HG03378 (cell line): ENCODE measurements at regions not wholly inside any gene's neighbourhood (a gene's known extent, or its start where the extent isn't known, plus 50 kb on each side); places are given as distances from the start of the nearest gene placed in this dataset.
A peak's percentile ranks its signal among the peaks of the same experiment; 100 is the strongest.
"Not testable (repeated sequence)": the region's sequence is repeated elsewhere in the genome, so short reads cannot be mapped to it uniquely, and the experiment has no call there.

Experiments
- ATAC-seq: cut with Tn5 transposase; IDR thresholded peaks from one replicate; pipeline ENCODE4 v1.9.1; 2021; ENCODE audit warnings: mild to moderate bottlenecking, moderate library complexity; ENCODE audit not compliant: unreplicated experiment

DNA sequence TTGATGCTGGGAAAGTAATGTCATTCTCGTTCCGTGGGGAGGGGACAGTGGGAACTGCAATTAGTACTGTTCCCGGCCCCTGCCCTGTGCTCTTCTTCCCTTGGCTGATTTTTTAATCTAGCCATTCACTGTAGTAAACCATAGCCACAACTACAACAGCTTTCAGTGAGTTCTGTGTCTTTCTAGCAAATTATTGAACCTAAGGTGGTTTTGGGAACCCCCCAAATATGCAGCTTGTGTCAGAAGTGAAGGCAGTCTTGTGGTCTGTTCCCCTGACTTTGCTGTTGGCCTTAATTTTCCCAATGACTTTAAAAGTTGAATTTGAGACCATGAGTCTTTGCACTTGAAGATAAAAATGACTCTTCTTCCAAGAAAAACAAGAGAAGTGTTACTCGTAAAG lies 114.3 kb upstream of the ETV6 start:
- ATAC-seq, result no peak

DNA sequence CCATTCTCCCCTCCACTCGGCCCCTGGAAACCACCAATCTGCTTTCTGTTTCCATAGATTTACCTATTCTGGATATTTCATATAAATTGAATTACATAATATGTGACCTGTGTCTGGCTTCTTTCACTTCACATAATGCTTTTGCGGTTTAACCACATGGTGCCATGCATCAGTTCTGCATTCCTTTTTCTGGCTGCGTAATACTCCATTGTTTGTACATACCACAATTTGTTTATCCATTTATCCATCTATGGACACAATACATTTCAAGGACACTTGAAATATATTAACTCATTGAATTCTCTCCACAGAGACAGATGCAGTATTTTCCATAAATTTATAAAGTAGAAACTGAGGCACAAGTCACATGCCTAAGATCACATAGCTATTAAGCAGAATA lies 110.3 kb upstream of the ETV6 start:
- no peak for ATAC-seq

DNA sequence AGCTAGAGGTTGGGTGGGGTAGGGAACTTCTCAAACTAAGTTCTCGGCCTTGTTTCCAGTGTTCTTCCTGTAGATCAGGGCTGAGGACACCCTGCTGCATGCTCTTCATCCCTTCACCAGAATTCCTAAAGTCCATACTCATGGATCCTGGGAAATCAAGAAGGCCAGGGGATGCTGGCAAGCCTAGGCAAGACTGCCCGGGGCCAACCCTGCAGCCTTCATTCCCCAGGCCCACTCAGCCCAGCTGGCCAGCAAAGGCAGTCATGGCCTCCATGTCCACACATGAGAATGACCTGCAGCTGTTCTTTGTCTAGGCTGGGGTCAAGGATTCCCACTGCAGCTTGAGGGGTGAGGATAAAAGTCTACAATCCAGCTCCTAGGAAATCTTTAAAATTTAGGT lies 109.3 kb upstream of the ETV6 start:
- no peak for ATAC-seq

DNA sequence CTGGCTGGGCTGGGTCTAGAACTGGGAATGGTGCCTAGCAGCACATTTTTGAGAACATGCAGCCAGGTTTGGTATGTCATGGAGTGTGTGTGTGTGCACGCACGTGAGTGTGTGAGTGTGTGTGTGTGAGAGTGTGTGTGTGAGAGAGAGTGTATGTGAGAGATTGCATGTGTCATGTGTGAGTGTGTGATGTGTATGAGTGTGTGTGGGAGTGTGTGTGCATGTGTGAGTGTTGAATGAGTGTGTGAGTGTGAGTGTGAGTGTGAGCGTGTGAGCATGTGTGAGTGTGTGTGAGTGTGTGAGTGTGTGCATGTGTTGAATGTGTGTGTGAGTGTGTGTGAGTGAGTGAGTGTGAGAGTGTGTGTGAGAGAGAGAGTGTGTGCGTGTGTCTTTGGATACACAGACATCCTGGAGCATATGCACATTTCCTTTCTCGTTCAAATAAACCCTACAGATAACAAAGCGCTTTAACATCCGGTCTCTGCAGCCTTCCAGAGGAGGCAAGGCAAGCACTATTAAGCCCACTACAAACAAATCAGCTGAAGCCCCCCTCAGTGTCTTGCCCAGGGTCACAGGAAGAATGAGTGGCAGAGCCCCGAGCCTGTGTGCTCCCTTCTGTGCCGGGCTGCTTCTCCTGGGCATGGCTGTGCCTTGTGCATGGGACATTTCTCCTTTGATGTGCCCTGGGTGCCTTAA lies 108.7 kb upstream of the ETV6 start:
- no peak for ATAC-seq

DNA sequence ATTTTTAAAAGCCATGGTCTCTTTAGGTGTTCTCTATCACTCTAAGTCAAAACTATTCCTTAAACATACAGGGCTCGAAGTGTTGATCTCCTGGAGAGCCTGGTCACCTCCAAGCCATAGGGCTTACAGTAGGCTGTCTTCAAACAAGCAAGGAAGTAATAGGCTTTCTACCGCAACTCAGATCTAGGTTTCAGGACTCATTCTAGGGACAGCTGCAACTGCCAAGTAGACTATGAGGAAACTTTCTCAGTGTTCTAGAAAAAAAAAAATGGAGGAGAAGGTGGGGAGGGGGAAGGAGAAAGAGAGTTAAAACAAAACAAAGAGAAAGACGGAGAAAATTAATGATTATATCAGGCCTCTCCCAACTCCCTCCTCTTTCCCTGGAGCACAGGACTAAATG lies 106.9 kb upstream of the ETV6 start:
- no peak for ATAC-seq

DNA sequence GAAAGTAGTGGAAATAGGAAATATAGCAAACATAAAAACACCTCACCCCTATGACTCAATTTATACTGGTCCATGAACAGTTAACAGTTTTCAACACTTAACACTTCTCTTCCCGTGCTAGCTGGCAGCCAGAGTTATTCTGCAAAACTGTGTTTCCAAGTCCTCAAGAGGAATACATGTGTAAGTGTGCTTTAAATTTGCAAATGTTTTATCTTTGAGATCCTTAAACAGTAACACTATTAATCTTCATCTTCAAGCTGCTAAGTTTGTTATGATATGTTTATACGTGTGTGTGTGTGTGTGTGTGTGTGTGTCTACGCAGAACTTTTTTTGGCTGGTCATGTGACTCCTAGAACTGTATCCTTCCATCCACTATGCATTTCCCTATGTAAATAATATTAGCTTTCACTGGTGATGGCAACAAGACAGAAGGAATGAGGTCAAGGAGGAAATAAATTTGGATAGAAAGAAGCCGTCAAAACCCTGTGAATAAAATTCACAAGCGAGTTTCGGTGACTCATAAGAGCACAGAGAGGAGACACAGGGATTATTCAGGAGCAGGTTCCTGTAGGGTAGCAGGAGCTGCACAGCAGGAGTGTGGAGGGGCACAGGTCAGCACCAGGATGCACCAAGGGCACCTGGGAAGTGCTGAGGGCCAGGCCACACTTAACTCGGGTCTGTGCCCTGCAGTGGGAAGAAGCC lies 105.9 kb upstream of the ETV6 start:
- ATAC-seq, result no peak

DNA sequence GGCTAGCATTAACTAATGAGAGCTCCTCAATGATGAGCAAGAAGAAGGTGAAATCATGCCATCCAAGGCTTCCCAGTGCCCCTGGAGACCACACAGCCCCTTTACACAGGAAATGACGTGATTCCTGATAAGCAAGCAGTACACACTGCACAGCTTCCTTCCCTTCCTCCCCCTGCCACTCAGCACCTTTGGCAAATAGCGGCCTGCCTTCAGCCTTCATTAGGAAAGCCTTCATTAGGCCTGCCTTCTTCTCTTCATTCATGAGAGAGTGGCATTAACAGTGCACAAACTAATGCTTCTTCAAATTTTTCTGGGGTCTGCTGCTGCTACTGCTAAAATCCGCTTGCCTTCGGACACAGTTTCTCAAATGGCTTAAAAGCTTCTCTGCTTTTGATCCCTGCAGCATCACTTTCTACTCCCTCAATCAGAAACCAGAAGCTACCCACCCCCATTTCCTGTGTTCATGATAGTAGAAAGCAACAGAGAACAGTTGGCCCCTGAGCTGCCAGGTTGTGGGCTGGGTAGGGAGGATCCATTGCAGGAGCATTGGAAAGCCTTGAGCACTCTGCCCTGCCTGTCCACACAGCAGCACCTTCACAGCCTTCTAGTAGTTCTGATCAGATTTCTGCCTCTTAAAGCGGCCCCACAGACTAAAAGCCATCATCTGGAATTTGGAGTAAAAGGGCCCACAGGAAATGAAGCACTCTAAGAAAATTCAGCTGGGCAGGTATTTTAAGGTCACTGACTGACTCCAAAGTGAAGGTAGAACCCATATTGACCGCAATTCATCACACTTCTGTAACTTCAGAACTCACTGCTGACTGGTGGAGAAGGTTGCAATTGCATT lies 103.8 kb upstream of the ETV6 start:
- ATAC-seq, result peak; percentile 71

DNA sequence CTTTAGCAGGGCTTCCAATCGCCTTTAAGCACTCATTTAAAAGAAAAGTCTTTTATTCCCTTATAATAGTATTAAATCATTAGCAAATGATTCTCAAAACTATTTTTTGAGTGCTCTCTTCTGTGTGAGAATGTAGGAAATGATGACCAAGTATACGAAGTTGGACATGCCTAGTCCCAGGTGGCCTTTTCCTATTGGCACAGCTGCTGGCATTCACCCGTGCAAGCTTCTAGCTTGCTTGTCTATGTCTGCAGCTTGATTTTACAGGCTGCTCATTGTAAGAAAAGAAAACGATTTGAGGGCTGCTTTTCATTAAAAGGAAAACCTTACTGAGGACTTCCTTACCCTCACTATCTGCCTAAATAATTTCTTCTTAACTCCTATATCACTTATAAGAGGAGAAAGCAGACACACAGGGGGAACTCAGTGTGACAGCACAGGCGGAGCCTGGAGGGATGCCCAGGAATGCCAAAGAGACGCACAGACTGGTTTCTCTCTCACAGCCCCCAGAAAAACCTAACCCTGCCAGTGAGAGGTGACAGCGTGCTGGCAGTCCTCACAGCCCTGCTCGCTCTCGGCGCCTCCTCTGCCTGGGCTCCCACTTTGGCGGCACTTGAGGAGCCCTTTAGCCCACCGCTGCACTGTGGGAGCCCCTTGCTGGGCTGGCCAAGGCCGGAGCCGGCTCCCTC lies 102.7 kb upstream of the ETV6 start:
- ATAC-seq, result not testable (repeated sequence)

DNA sequence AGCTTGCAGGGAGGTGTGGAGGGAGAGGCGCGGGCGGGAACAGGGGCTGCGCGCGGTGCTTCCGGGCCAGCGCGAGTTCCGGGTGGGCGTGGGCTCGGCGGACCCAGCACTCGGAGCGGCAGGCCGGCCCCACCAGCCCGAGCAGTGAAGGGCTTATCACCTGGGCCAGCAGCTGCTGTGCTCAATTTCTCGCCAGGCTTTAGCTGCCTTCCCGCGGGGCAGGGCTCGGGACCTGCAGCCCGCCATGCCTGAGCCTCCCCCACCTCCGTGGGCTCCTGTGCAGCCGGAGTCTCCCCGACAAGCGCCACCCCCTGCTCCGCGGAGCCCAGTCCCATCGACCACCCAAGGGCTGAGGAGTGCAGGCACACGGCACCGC lies 102.2 kb upstream of the ETV6 start:
- not testable (repeated sequence) for ATAC-seq

DNA sequence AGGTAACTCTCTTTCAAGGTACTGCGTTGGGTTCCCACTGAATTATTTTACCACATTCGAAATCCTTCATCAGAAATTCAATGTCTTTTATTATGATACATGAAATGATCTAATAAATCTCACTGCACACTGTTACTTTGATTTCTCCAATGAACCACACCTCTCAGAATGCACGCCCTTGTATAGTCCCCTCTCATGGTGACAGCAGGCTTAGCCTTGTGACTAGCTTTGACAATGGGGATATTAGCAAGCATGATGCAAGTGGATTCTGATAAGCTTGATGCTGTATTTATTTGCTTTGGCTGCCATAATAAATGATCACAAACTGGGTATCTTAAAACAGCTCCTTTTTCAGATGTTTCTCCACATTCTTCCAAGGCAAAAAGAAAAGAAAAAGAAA lies 100.4 kb upstream of the ETV6 start:
- ATAC-seq, result no peak

DNA sequence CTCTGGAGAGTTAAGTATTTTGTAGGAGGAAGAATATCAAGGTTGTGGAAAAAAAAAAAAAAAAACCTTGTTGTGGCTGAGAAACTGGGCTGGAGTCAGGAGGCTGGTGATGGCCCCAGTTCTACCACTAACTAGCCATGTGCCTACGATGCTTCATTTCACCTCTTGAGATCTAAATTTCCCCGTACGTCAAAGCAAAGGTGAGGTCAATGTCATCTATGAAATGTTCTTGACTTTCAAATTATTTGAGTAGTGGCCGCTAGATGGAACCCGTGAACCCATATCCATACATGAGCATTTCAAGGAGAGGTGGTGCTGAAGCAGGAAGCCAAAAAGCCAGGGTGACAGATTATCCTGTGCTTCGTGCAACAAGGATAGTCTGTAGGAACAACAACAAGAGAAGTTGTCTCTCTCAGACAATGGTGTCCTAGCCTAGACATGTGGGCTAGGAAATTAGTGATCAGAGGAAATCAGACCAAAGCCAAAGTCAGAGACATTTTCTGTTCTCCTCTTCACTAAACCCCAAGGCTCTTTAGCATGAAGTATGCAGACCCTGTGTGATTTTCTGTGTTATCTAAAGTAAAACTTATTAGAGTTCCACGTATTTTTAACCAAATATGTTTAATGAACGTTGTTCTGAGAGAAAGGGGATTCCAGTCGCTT lies 95.5 kb upstream of the ETV6 start:
- peak; percentile 76 for ATAC-seq

DNA sequence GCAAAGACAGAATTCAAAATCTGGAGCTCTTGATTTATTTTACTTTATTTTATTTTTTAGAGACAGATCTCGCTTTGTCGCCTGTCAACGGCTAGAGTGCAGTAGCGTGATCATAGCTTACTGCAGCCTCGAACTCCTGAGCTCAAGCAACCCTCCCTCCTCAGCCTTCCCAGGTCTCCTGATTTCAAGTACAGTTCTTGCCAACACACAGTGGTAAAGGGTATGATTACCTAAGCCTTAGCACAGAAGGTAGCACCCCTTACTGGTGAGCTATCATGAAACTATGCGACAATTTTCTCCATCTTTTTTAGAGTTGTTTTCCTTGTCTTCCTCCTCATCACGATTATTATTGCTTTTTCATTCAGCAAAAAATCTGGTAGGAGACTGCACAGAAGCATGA lies 94.3 kb upstream of the ETV6 start:
- ATAC-seq, result no peak

DNA sequence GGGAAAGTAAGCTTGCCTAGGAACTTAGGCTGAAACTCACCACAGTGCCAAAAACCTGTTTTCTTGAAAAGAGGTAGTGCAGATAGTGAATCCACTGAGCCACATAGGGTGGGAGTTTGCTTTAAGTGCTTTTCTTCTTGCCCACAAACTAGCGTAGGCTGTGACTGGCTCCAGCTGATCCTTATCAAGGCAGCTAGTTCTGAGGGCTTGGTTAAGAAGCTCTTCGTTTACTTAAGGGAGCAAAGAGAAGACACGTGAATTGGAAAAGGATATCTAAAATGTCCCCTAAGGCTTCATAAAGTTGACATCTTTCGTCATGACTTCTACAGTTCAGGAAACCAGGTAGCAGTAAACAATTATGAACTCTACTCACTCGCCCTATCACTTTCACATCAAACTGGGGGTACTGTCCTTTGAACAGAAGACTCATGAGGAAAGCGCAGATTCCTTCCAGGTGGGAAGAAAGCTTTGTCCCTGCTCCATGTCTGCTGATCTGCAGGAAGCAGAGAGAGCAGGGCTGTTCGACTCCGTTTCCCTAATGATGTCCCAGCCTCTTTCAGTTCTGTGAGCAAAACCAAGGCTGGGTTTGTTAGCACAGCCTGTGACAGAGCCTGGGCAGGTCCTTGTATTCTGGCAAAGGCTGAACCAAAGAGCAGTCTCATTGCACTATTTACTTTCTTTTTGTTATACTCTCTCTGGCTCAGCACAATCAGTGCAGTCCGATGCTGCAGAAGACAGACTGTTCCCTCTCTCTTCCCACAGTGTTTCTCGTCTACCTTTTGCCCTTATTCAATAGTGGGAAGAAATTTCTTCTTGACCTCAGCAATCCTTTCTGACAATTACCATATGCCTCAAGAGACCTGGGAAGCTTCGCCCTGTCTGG lies 93.5 kb upstream of the ETV6 start:
- ATAC-seq, result no peak

DNA sequence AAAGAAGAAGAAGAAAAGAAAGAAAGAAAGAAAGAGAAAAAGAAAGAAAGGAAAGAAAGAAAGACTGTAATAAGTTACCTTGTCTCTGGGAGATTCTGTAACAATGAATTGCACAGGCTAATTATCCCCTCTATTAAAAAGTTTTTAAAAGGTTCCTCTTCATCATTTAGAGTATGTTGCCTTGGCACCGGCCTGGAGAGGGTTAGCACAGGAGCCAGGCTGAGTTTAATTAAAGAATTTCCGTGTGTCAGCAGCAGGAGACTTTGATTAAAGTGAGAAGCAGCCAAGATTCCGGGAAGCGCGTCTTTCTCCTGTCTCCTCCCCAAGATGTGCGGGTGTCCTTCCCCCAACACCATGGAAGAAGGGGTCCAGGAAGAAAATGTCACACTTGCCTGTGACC lies 92.8 kb upstream of the ETV6 start:
- ATAC-seq, result no peak

DNA sequence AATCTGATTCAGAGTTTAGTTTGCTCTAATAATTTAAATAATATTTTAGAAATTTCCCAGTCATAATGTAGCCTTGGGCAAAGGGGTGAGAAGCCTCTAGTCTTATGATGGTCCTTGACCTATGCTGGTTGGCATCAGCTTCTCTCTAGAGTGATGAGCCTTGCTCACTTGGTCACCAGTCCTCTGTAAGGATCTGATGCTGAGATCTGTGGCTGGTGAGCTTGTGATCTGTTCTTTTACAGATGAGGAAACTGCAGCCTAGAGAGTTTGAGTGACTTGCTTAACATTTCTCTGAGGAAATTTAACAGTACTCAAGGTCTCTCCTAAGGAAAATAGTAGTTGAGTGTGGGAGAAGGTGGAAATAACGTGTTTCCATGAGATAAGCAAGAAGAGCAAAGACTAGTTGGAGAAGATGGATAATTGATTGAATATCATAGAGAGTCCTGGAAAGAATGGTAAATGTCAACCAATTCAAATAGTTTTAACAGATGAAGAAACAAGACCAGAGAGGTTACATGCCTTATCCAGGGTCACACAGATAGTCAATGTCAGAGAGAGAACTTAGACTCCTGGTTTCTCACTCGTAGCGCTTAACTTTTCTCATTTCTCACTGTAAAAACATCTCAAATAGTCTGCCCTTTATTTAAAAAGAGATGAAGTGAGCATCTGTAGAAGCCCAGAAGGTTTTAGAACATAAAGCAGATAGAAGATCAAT lies 89.7 kb upstream of the ETV6 start:
- no peak for ATAC-seq

DNA sequence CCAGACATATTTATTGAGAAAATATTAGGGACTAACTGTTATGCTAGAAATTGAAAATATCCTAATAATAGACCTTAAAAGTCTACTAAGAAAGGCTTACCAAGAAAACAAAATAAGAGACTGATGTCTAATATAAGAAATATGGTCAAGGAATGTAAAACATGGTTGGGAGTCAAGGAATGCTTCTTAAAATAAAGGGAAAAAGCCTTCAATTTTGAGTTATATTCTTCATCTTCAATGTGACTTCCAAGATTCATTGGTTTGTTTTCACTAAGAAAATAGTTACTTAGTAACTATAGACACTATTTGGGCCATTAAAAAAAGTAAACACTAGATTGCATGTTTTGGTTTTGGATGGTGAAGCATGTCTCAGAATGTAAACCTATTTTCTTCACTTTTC lies 88.1 kb upstream of the ETV6 start:
- no peak for ATAC-seq

DNA sequence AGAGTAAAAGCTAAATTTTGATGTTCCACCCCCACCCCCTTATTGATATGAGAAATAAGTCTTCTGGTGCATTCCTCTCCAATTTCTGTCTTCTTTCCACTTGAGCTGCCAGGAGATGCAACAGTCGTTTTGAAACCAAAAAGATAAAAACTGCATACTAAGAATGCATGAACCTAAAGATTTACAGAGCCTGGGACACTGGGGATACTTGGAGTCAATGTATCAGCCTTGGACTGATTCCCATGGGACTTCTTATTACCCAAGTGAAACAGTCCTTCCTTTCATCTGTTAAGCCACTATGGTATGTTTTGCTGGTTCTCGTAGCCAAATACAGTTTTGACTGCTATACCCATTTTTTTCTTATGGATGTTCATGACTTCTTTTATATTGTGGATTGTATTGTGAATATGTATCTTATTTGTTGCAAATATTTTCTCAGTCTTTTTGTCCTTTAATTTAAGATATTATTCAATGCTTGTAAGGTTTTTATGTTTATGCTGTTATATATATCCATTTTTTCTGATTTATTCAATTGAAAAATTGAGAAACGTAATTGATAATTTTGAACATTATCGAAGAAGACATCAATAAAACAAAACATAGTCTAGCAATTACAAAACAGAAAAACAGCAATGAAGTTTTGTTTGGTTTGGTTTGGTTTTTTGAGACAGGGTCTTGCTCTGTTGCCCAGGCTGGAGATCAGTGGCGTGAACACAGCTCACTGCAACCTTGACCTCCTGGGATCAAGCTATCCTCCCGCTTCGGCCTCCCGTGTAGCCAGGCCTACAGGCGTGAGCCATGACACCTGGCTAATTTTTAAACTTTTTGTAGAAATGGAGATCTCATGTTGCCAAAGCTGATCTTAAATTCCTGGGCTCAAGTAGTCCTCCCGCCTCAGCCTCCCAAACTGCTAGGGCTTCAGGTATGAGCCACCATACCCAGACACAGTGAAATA lies 85.4 kb upstream of the ETV6 start:
- ATAC-seq, result no peak
